Stimulated activated CD4-positive, alpha-beta T cell treated with anti-CD3 and anti-CD28 coated beads, Interleukin-1b, Interleukin-23, amount 100 ng/mL, for 48 hours (primary cell): ENCODE measurements at regions not wholly inside any gene's neighbourhood (a gene's known extent, or its start where the extent isn't known, plus 50 kb on each side); places are given as distances from the start of the nearest gene placed in this dataset.

Source experiments
- DNase-seq: peaks from one replicate; pipeline ENCODE4 v3.0.0-alpha.2; 2020

DNA sequence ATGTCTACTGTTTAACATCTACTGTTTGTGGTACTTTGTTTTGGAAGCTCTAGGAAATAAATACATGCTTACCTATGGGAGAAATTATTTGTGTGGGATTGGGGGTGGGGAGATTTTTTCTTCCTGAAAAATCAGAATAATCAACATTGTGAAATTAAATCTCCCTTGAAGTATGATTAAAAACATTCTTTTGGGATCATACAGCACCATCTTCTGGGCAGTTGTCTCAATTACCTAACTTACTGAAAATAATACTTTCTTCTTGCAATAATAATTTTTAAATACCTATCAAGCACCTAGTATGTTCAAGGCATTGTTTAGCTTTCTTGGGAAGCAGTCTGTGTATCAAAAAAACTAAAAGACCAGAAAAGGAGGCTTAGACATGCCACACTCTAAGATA lies 576.5 kb upstream of the ARGLU1 start:
- no peak for DNase-seq

DNA sequence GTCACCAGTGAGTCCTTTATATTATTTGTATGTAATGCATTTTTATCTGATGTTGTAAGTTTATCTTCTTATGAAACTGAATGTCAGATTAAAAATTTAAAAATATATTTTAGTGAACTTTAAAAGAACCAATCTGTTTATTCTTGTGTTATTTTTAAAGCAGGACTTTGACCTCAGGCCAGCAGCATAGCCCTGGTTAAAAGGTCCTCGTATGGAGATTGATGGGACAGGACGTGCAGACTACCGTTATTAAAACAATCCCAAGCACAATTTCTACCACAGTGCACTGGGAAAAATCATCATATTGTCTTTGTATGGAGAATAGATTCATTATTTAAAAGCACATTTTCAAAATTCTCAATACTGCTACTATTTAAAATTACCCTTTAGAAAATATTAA lies 573.8 kb upstream of the ARGLU1 start:
- DNase-seq: no peak

DNA sequence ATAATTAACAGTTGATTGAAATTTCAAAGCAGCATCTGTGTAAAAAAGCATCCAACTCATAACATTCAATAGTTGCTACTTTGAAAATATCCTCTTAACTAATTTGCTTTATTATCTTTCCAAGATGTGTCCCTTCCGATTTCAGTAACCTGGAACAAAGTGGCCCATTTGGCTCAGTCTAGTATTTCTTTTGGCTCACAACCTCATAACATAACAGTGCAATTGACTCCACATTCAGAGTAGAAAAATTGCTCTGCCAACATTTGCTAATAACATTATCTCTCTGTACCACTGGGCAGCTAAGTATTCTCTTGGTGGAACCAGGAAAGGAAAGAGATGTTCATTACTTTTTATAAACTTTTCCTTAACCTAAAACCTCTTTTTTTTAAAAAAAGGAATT lies 571.1 kb upstream of the ARGLU1 start:
- no peak for DNase-seq

- no peak for DNase-seq
These were observed 570.5 kb upstream of the ARGLU1 start for GRCh38 chr13:107138486-107138885.

DNA sequence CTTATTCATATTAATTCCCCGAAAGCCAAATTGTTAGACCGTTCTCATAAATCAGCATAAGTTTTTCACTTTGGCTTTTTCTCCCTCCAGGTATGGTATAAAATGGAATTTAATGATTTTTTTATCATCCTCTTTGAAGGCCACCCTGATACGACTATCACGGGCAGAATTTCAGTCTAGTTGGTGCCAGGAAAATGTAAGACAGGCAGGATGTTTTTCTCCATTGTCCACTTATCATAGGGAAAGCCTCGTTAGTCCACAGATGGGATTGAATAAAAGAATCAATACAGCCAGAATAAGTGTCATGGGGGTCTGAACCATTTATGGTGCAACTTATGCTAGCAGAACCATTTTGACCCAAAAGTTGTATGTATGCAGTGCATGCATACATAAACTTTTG lies 566.0 kb upstream of the ARGLU1 start:
- no peak for DNase-seq

- no peak for DNase-seq
These were observed 562.6 kb upstream of the ARGLU1 start for GRCh38 chr13:107130566-107130965.

GRCh38 chr13:107124730-107125129 lies 556.8 kb upstream of the ARGLU1 start:
- DNase-seq: no peak

DNA sequence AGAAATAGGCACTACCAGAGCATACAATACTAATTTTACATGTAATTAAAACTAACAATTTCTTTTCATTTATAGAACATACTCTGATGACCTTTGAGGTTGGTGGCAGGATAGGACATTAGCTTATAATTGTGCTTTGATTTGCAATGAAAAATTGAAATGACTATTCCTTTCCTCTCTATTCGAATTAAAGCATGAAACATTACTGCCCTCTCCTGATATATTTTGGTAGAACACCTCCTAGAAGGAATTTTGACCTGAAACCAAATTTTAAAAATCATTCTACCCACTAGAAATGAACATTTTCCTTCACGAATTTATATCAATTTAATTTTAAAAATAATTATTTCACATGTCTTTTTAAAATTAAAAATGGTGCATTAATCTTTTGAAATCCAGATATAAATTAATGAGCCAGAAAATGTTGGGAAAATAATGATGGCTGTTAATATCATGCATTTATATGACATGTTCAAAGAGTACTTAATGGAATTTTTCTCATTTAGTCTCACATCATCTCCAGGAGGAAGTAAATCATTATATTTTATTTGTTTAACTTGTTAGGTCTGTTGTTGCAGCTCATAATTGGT lies 556.3 kb upstream of the ARGLU1 start:
- DNase-seq: no peak

GRCh38 chr13:107121793-107122192 lies 553.9 kb upstream of the ARGLU1 start:
- no peak for DNase-seq

DNA sequence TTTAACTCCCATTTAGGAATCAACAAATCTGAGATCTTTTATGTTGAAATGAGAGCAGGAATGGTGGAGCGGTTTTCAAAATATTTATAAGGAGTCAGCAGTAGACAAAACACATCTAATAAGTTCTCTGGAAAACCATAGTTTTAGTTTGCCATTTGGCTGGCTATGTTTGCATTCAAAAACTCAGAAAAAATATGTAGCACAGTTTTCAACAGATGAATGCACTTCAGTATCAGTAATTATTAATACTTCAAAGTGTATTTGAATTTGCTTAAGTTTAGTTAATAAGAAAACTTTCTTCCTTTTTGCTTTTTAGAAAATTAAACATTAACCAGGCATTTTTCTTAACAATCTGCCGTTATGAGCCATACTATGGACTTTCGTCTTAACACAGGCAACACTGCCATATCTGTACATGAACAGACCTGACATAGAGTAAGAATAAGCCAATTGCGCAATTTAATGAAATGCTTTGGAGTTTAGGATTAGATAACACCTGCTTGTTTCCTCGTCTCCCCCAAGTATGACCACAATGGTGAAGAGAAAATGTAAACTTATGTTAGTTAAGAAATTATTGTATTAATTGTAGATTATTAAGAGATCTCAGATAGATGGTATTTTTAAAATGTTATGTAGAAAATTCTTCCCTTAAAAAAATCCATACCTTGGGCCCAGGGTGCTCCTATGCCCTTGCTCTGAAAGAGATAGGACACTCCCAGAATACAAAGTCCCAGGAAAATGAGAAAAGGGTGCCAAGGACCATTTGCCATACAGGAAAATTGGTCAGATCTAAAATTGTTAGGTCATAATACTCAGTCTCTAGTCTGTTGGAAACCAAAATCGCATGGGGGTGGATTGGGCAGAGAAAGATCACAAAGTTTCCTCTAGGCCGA lies 552.3 kb upstream of the ARGLU1 start:
- no peak for DNase-seq

GRCh38 chr13:107118506-107118905 lies 550.6 kb upstream of the ARGLU1 start:
- no peak for DNase-seq

DNA sequence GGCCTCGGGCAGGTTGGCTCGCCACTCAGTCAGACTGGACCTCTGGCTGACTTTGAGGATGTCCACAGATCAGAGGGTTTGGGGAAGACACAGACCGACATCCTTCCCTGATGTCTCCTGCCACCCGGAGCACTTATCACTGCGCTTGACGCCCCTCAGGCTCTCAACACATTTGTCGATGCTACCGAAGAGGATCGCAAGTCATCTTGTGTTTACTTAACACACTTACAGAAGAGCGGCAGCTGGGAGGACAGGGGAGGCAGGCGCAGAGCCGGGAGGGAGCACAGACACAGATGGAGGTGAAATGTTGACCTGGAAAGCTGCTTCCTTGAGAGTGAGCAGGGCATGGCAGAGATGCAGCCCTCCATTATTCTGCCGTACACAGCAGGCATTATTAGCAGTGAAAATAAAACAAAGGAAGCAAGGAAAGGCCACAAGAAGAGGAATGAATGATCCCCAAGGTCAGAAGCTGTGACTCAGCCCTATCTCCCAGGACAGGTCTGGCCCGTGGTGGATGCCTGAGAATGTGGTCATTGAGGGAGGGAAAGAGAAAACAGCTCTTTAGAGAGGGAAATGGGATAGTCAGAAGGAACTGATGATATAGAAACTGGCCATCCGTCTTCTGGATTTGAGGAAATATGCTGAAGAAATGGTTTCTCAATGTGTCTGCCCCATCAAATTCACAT lies 549.5 kb upstream of the ARGLU1 start:
- DNase-seq: no peak

GRCh38 chr13:107113387-107113786 lies 545.5 kb upstream of the ARGLU1 start:
- DNase-seq: no peak

- no peak for DNase-seq
These were observed 543.3 kb upstream of the ARGLU1 start for GRCh38 chr13:107111248-107111647.

- DNase-seq: no peak
These were observed 536.7 kb upstream of the ARGLU1 start for GRCh38 chr13:107104631-107105030.

- no peak for DNase-seq
These were observed 534.7 kb upstream of the ARGLU1 start for GRCh38 chr13:107102676-107103075.

DNA sequence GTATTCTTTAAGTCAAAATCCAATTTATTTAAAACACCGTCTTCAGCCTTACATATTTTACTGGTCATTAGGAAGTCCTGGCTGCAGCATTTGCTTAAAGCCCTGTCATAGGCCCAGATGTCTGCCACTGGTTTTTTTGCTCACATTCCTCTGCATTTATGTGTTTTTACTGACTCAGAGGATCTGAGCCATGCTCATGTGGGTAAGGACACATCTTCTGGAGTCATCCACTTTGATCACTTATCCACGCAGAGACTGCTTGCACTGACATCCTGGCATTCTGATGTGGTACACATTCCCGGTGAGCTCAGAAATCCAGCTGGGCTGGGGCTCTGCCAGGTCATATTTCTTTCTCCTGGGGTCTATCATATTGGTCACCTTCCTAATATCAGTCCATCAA lies 531.7 kb upstream of the ARGLU1 start:
- no peak for DNase-seq

DNA sequence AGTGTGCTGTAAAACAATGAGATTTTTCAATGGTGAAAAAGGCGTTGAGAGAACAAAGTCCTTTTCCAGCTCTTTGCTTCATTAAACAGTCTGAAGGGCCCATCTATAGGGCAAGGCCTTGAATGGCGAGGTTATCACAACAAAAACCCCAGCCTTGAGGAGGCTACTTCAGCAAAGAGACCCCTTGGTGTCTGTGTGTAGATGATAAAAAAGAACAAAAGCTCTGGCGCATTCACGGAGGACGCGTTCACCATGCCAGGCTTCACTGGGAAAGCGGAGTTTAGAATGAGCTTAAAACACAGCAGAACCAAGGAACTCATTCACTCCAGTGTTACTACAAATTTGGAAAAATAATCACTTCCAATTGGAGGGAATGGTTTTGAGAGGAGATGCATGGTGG lies 530.0 kb upstream of the ARGLU1 start:
- DNase-seq: no peak

GRCh38 chr13:107095876-107096275 lies 527.9 kb upstream of the ARGLU1 start:
- no peak for DNase-seq

DNA sequence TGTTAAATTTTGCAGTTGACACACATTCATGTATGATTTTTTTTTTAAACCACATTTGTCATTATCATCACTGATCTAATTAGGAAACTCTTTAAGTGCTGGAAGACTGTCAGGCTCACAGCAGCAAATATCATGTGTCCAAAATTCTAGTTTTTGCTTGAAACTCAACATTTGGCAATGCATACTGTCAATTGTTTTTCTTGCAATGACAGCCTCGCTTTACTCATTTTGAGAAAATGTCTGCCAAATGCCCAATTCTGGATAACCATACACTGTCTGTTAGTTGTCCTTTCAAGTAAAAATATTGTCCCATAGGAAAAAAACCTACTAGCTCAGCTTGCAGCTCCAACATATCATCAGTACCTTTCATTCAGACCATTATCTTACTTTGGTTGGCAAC lies 523.9 kb upstream of the ARGLU1 start:
- no peak for DNase-seq

- no peak for DNase-seq
These were observed 523.5 kb upstream of the ARGLU1 start for GRCh38 chr13:107091428-107091827.

- DNase-seq: no peak
These were observed 520.1 kb upstream of the ARGLU1 start for GRCh38 chr13:107088061-107088460.

DNA sequence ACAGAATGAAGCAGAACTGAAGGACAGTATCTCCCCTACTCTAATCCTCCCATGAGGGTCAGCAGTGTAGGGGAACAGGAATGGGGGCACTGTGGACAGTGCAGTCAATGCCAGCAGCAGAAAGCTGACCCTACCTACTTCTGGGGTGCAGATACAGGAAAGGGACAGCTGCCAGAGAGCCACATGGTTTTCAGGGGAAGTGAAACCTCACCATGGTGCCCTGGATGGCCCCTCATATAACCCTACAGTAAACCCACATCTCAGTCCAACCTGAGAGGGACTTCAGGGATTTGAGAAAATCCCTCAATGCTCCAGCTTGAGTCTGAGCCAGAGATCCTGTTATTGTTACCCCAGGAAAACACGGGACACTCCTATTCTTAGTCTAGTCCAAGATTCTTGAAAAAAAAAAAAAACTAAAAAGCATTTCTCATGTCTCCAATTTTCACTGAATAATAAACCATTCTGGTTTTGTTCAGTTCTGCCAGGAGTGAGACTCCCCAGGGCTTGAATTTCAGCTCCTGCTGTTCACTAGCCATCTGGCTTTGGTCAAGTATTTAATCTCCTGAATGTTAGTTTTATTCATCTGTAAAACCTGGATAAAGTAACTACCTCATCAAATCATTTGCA lies 511.6 kb upstream of the ARGLU1 start:
- DNase-seq: no peak
